ENCODE measurements at regions not wholly inside any gene's neighbourhood (a gene's known extent, or its start where the extent isn't known, plus 50 kb on each side); places are given as distances from the start of the nearest gene placed in this dataset.

DNA sequence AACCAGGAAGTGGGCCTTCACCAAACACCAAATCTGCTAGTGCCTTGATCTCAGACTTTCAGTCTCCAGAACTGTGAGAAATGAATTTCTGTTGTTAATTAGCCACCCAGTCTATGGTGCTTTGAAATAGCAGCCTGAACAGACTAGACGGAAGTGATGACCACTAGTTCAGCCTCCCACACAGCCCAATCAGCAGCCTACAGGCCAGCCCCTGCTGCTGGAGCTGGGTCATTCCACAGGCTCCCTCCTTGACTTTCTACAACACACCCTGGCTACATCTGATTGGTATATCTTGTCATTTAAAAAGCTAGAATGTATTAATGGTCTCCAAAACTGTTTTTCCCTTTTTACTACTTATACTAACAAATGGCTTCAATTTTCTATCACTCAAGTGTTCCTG, 277.2 kb upstream of the TAC1 start:
- Histone ChIP-seq H3K56ac (ENCODE audit: insufficient read length, low read depth, low read length) (no peak overlapping the region), H3K27ac (ENCODE audit: insufficient read length, low read depth, low read length) (no peak overlapping the region), H2BK5ac (ENCODE audit: insufficient read length, low read length) (no peak overlapping the region), H2BK12ac (ENCODE audit: insufficient read length, low read depth, low read length) (no peak overlapping the region), H4K8ac (replicated peaks; ENCODE audit: insufficient read length, low read depth, low read length) (no peak overlapping the region), H3K27me3 (ENCODE audit: insufficient read depth, low read length) (no peaks in the 10 kb centered on the region), H3K4ac (ENCODE audit: low read depth, low read length) (no peak overlapping the region), H3K79me2 (ENCODE audit: insufficient read depth, low read length) (no peaks in the 10 kb centered on the region), H4K91ac (ENCODE audit: insufficient read length, low read depth, low read length) (no peak overlapping the region), H4K5ac (ENCODE audit: insufficient read length, low read depth, low read length) (no peak overlapping the region), H2BK120ac (ENCODE audit: low read depth, low read length, poor library complexity, severe bottlenecking) (no peak overlapping the region), H3K79me1 (ENCODE audit: insufficient read depth, low read depth, low read length, poor library complexity, severe bottlenecking) (no peaks in the 10 kb centered on the region), H3K23me2 (ENCODE audit: insufficient read length, low read depth, low read length, poor library complexity, severe bottlenecking) (no peaks in the 10 kb centered on the region), H2AK5ac (ENCODE audit: insufficient read length, low read length) (no peak overlapping the region), H2BK20ac (ENCODE audit: low read depth, low read length, poor library complexity, severe bottlenecking) (no peak overlapping the region), H3K23ac (ENCODE audit: insufficient read length, low read depth, low read length) (no peak overlapping the region), H3K4me1 (ENCODE audit: insufficient read depth, low read length) (no peaks in the 10 kb centered on the region), H3K14ac (ENCODE audit: insufficient read depth, low read length) (no peak overlapping the region), H3K9ac (ENCODE audit: extremely low read depth, insufficient read length, low read length) (no peak overlapping the region), H2AFZ (ENCODE audit: low read length) (no peak overlapping the region), H3T11ph (ENCODE audit: low read length) (no peak overlapping the region), H4K20me1 (ENCODE audit: control insufficient read depth, insufficient read depth, insufficient read length) (no peaks in the 10 kb centered on the region), H3K9me3 (ENCODE audit: control insufficient read depth, low read depth, low read length) (no peaks in the 10 kb centered on the region), H3K18ac (ENCODE audit: insufficient read length, low read depth, low read length) (no peak overlapping the region), H3K4me2 (ENCODE audit: insufficient read depth, insufficient read length, low read length) (no peak overlapping the region), H2BK15ac (ENCODE audit: low read depth, low read length) (no peak overlapping the region)
- Mint-ChIP-seq H3K27me3 (ENCODE audit: low read depth) (no peaks in the 10 kb centered on the region), H3K9me3 (peaks cover under 1 to 5% of the 10 kb centered on the region in 2 experiments; a peak in 3 of 5 replicates), H3K27ac (no peak overlapping the region), H3K4me3 (no peak overlapping the region), H3K4me1 (peaks cover 2 to 4% of the 10 kb centered on the region in 2 experiments; a peak in 2 of 4 replicates), H3K36me3 (ENCODE audit: insufficient read depth in 1 of 3, low read depth in 3 of 3) (no peaks in the 10 kb centered on the region)
- no peak for DNase-seq
- TF ChIP-seq, protein P1, sequence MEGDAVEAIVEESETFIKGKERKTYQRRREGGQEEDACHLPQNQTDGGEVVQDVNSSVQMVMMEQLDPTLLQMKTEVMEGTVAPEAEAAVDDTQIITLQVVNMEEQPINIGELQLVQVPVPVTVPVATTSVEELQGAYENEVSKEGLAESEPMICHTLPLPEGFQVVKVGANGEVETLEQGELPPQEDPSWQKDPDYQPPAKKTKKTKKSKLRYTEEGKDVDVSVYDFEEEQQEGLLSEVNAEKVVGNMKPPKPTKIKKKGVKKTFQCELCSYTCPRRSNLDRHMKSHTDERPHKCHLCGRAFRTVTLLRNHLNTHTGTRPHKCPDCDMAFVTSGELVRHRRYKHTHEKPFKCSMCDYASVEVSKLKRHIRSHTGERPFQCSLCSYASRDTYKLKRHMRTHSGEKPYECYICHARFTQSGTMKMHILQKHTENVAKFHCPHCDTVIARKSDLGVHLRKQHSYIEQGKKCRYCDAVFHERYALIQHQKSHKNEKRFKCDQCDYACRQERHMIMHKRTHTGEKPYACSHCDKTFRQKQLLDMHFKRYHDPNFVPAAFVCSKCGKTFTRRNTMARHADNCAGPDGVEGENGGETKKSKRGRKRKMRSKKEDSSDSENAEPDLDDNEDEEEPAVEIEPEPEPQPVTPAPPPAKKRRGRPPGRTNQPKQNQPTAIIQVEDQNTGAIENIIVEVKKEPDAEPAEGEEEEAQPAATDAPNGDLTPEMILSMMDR (conservative IDR thresholded peaks at IDR 0.05) = no peak
- WGBS (ENCODE audit: extremely low coverage, insufficient read length, low lambda C conversion rate) = no CpG with 5 or more reads among the region's 1 CpG
